Esophagus muscularis mucosa (tissue), 4 donors: ENCODE measurements at regions not wholly inside any gene's neighbourhood (a gene's known extent, or its start where the extent isn't known, plus 50 kb on each side); places are given as distances from the start of the nearest gene placed in this dataset.

Experiments used
- CTCF ChIP-seq, 3 experiments: fragments of 200-600 bp in 2 of 3; fragments of 450-650 bp in 1 of 3; sonication (generic) in 2 of 3; IDR thresholded peaks; one replicate each; pipeline ENCODE4 v1.5.1; 2017 to 2019; ENCODE audit warnings: antibody characterized with exemption in 3 of 3, mild to moderate bottlenecking in 2 of 3, moderate library complexity in 1 of 3
- EP300 ChIP-seq: sonication (generic); formaldehyde crosslinking; IDR thresholded peaks from one replicate; pipeline ENCODE4 v1.6.1; 2017; ENCODE audit warnings: antibody characterized with exemption
- POLR2A ChIP-seq: fragments of 450-650 bp; IDR thresholded peaks from one replicate; pipeline ENCODE4 v1.6.1; 2017; ENCODE audit warnings: antibody characterized with exemption, moderate library complexity, mild to moderate bottlenecking, low read depth

- TF ChIP-seq EP300 (no peak), CTCF (IDR thresholded peaks at IDR 0.05) (no peak), POLR2A (no peak)
These were observed 149.9 kb upstream of the RAB6C start for GRCh38 chr2:129829588-129829987.
